ENCODE measurements at regions not wholly inside any gene's neighbourhood (a gene's known extent, or its start where the extent isn't known, plus 50 kb on each side); places are given as distances from the start of the nearest gene placed in this dataset.

DNA sequence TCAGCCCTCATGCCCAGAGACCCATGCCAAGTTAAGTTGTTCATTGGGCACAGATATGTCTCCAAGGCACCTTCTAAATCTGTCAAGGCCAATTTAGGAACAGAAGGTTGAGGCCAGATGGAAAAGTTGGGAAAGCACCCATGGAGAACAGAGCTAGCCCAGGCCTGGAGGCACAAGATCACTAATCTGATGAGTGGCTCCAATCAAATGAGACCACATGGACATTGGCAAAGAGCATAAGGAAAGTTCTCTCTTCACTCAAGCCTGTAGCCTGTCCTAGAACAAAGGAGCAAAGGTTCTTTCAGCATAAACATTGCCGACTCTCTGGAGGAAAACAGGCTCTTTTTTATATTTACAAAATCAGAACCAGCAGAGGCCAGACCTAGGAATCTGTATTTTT, 154.8 kb downstream of the RNF152 start:
- DNase-seq: no peak
- Mint-ChIP-seq H3K27ac (no peak overlapping the region), H3K4me3 (no peak overlapping the region), H3K36me3 (no peaks in the 10 kb centered on the region), H3K27me3 (ENCODE audit: low read depth in 3 of 3) (peaks cover 0 to 8% (median 2%) of the 10 kb centered on the region in 3 donors), H3K4me1 (no peaks in the 10 kb centered on the region), H3K9me3 (peaks cover 0 to 2% (median 0%) of the 10 kb centered on the region in 6 donors)

DNA sequence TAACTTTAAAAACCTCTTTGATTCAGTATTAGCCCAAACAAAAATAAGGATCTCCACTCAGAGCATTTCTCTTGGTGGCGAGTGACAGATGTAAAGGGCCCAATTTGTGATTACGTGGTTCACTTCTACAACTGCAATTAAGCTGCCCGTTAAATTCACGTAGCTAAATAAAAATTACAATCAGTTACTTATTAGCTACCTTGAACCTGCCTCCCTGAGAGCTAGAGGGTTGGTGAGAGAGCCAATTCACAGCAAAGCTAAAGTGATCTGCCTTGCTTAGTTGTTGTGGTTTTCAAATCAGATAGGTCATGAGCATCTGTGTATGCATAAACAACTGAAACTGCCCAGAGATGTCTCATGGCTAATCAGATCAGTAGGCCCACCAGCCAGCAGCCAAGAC, 156.7 kb downstream of the RNF152 start:
- no peak for DNase-seq
- H3K9me3 Mint-ChIP-seq: peaks cover 0 to 1% (median 0%) of the 10 kb centered on the region in 6 donors

DNA sequence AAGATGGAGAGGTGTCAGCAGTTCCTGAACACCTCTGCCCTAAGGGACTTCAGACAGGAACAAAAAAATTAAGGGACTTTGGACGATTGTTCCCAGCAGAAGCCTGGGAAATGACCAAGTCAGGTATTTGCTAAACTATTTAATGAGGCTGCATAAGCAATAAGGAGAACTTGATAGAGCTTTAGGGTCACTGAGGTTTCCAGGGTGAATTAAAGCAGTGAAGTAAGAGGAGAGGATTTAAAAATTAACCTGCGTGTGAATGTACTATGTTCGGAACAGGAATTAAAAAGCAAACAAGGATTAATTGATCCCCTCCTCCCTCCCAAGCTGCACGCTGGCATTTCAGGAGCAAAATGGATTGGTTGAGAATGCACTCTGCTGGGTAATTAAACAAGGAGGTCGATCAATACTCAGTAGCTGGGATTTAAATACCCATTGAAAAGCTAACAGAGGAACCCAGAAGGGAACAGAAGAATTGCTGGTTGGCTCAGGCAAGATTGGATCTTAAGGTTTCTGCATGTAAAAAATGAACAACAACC, 157.2 kb downstream of the RNF152 start:
- H3K4me1 Mint-ChIP-seq: no peaks in the 10 kb centered on the region
- H3K4me3 Mint-ChIP-seq: no peak overlapping the region
- H3K9me3 Mint-ChIP-seq: no peaks in the 10 kb centered on the region
- peaks cover 0 to 8% (median 3%) of the 10 kb centered on the region in 3 donors for H3K27me3 Mint-ChIP-seq (ENCODE audit: low read depth in 3 of 3)
- H3K27ac Mint-ChIP-seq: no peak overlapping the region
- no peak for DNase-seq
- no peaks in the 10 kb centered on the region for H3K36me3 Mint-ChIP-seq

More for the DNA sequence above, 156.7 kb downstream of the RNF152 start:
- no peak overlapping the region for H3K27ac Mint-ChIP-seq
- H3K4me3 Mint-ChIP-seq: no peak overlapping the region
- H3K27me3 Mint-ChIP-seq (ENCODE audit: low read depth in 3 of 3): peaks cover 0 to 8% (median 3%) of the 10 kb centered on the region in 3 donors
- no peaks in the 10 kb centered on the region for H3K4me1 Mint-ChIP-seq
- H3K36me3 Mint-ChIP-seq: no peaks in the 10 kb centered on the region

DNA sequence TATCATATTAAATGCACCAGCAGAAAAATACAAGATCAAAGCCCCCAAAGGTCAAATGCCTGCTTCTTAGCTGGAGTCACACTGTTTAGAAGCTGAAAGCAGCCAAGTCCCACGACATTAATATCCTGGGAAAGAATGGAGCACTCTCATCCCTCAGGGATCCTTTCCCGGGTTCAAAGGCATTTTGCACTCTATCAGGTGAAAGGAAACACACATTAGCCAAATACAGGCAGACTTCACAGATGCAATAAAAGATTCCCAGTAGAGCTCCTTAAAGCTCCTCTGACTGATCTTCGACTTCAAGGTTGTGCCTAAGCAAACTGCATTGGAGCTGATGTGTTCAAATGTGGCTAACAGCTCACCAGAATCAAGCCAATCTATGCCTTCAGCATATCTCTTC, 158.4 kb downstream of the RNF152 start:
- no peak overlapping the region for H3K27ac Mint-ChIP-seq
- no peak for DNase-seq
- H3K4me1 Mint-ChIP-seq: no peaks in the 10 kb centered on the region
- H3K36me3 Mint-ChIP-seq: no peaks in the 10 kb centered on the region
- H3K27me3 Mint-ChIP-seq (ENCODE audit: low read depth in 3 of 3): peaks cover 0 to 6% (median 5%) of the 10 kb centered on the region in 3 donors
- no peak overlapping the region for H3K4me3 Mint-ChIP-seq
- no peaks in the 10 kb centered on the region for H3K9me3 Mint-ChIP-seq

DNA sequence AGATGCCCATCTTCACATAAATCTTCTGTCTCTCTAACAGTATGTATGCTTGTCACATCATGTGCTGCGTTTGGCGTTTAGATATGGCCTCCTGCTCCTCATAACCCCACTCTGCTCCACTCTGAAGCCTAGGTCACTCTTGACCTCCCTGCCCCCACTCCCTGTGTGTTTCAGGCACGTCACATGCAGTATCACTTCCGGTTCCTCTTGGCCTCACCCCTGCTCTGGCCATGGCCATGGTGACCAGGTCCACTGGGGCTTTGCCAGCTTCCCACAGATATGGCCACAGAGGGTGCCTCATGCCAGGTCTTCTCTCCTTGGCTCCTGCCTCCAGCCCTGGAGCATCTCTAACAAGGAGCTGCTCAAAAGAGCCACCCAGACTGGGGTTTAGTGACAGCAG, 160.0 kb downstream of the RNF152 start:
- Mint-ChIP-seq H3K4me3 (no peak overlapping the region), H3K36me3 (no peaks in the 10 kb centered on the region), H3K27me3 (ENCODE audit: low read depth in 3 of 3) (peaks cover 0 to 6% (median 2%) of the 10 kb centered on the region in 3 donors), H3K4me1 (no peaks in the 10 kb centered on the region), H3K27ac (no peak overlapping the region), H3K9me3 (no peaks in the 10 kb centered on the region)
- no peak for DNase-seq

DNA sequence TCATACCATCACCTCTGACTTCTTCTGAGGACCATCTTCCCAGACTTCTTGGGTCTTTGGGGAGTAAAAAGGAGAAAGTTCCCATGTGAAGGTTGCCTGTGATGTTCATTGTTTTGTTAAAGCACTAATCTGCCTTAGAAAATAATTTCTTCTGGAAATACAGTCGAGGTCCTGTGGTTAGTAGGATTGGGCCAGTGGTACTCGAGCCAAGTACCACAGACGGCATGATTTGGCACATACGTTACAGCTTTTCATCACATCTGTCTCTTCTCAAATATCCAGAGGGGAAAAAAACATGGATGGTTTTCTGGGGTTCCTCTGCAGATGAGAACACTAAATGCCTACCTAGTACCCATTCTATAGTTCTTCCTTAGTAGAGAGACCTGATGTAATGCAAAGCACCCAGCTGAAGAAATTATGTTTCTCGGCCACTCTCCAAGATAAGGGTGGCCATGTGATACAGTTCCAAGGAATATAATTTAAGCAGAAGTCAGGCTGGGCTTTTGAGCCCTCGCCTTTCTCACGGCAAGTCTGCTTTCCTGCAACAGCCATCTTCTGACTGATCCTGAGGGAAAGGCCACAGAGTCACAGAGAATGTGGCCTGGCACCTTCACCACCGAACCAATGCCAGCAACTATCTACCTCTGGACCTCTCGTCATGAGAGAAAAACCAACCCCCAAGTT, 161.0 kb downstream of the RNF152 start:
- DNase-seq: no peak
- no peaks in the 10 kb centered on the region for H3K9me3 Mint-ChIP-seq
- H3K4me1 Mint-ChIP-seq: no peaks in the 10 kb centered on the region
- H3K36me3 Mint-ChIP-seq: no peaks in the 10 kb centered on the region
- no peak overlapping the region for H3K27ac Mint-ChIP-seq
- no peak overlapping the region for H3K4me3 Mint-ChIP-seq
- H3K27me3 Mint-ChIP-seq (ENCODE audit: low read depth in 3 of 3): peaks cover 0 to 6% (median 0%) of the 10 kb centered on the region in 3 donors

DNA sequence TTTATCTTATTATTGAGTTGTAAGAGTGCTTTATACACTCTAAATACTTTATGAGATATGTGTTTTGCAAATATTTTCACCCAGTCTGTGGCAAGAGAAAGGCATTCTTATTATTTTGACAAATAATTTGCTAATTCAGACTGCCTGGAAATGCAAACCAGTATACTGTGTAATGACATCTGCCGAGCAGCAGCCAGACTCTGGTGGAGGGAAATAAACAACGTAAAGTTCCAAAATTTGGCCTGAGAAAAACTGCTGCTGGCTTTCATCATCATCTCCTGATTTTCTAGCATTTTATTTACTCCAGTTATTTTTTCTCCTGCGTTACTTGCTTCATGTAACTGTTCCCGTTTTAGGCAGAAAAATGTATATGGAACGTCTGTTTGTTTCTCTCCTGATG, 161.6 kb downstream of the RNF152 start:
- H3K4me3 Mint-ChIP-seq: no peak overlapping the region

DNA sequence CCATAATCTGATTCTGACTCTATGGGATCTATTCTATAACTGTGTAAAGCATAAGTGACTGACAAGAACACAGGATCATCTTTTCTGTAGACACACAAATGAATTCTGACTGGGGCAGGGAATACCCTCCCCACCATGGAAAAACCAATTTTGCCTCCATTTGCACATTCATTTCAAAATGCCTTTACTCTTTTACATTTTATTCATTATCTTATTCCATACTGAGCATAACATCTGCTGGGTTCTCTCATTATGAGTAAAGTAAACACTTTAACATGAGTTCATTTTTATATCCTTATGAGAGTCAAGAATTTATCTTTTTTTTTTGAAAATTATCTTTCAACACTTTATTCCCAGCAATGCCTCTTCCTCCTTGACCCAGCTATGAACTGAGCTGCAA, 163.5 kb downstream of the RNF152 start:
- no peak for DNase-seq
- H3K9me3 Mint-ChIP-seq: no peaks in the 10 kb centered on the region
- no peak overlapping the region for H3K27ac Mint-ChIP-seq
- no peak overlapping the region for H3K4me3 Mint-ChIP-seq
- H3K27me3 Mint-ChIP-seq (ENCODE audit: low read depth in 3 of 3): peaks cover 0 to 6% (median 1%) of the 10 kb centered on the region in 3 donors
- no peaks in the 10 kb centered on the region for H3K36me3 Mint-ChIP-seq
- H3K4me1 Mint-ChIP-seq: no peaks in the 10 kb centered on the region

More for the DNA sequence above, 161.6 kb downstream of the RNF152 start:
- DNase-seq: no peak
- no peak overlapping the region for H3K27ac Mint-ChIP-seq
- no peaks in the 10 kb centered on the region for H3K36me3 Mint-ChIP-seq
- peaks cover 0 to 6% (median 1%) of the 10 kb centered on the region in 3 donors for H3K27me3 Mint-ChIP-seq (ENCODE audit: low read depth in 3 of 3)
- H3K9me3 Mint-ChIP-seq: no peaks in the 10 kb centered on the region
- no peaks in the 10 kb centered on the region for H3K4me1 Mint-ChIP-seq

DNA sequence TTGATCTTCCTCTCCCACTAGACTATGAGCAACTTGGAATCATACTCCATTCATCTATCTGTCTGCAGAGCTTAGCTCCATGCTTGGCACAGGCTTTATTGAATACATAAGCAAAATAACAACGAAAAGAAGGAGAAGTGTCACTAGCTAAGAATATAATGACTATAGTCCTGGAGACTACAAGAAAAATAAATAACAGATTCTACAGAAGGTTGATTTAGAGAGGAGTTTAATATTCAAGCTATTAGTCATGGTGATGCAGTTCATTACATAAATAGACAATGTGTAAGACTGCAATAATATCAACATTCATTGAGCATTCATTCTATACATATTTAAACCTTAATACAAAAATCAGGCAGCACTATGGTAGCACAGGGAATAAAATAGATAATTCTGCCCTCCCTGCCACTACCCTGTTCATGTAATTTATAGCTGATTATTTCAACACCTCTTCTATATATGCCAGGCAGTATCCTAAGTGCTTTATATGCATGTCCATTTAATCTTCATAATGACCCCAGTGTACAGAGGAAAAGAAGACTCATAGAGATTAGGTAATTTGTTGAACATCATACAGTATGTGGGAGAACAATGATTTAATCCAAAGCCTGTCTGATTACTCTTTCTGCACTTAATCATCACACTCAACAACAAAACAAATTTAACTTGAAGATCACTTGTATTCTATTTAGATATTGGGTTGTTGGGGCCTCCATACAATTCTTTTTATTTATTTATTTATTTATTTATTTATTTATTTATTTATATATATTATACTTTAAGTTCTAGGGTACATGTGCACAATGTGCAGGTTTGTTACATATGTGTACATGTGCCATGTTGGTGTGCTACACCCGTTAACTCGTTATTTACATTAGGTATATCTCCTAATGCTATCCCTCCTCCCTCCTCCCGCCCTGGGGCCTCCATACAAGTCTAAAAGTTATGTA, 165.3 kb downstream of the RNF152 start:
- DNase-seq: no peak
- H3K9me3 Mint-ChIP-seq: no peaks in the 10 kb centered on the region
- H3K27ac Mint-ChIP-seq: no peak overlapping the region
- H3K27me3 Mint-ChIP-seq (ENCODE audit: low read depth in 3 of 3): peaks cover 0 to 6% (median 1%) of the 10 kb centered on the region in 3 donors
- H3K4me1 Mint-ChIP-seq: no peaks in the 10 kb centered on the region
- H3K36me3 Mint-ChIP-seq: no peaks in the 10 kb centered on the region
- no peak overlapping the region for H3K4me3 Mint-ChIP-seq

DNA sequence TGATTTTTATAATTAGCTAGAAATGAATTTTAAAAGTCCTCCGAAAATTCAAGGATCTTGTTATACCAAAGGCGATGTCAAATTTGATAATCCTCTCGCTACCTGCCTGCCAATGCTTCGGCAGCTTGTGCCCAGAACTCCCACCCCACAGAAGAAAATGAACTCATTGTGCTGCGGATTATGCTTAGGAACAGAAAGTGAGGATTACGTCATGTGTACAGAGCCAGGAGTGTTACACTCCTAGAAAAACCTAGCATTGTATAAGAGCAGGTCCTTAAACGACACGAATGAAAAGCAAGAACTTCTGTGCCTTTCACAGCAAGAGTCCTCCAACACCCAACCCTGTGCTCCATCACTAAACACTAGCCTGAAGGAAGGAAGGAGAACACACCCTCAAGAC, 168.3 kb downstream of the RNF152 start:
- Mint-ChIP-seq H3K27me3 (ENCODE audit: low read depth in 3 of 3) (peaks cover 0 to 7% (median 0%) of the 10 kb centered on the region in 3 donors), H3K36me3 (no peaks in the 10 kb centered on the region), H3K9me3 (no peaks in the 10 kb centered on the region), H3K4me3 (no peak overlapping the region), H3K27ac (no peak overlapping the region), H3K4me1 (no peaks in the 10 kb centered on the region)
- DNase-seq: no peak

DNA sequence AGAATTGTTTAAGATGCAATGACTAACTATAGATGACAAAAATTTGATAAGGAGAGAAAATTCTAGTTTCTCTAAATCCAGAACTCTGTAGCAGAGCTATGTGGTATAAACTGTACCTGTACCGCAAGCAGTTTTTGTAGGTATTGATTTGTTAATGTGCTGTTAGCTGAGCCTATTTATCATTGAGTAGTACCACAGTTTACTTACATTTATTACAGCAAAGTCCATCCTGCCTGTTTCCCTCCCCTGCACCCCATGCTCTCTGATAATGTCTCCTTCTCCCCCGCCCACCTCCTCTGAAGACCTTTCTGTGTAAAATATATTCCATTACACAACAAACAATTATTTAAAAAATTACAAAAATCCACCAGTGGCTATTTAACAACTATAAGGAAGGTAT, 170.6 kb downstream of the RNF152 start:
- Mint-ChIP-seq H3K9me3 (no peaks in the 10 kb centered on the region), H3K27me3 (ENCODE audit: low read depth in 3 of 3) (peaks cover 0 to 7% (median 0%) of the 10 kb centered on the region in 3 donors), H3K36me3 (no peaks in the 10 kb centered on the region), H3K4me3 (no peak overlapping the region), H3K27ac (no peak overlapping the region), H3K4me1 (no peaks in the 10 kb centered on the region)
- DNase-seq: no peak

DNA sequence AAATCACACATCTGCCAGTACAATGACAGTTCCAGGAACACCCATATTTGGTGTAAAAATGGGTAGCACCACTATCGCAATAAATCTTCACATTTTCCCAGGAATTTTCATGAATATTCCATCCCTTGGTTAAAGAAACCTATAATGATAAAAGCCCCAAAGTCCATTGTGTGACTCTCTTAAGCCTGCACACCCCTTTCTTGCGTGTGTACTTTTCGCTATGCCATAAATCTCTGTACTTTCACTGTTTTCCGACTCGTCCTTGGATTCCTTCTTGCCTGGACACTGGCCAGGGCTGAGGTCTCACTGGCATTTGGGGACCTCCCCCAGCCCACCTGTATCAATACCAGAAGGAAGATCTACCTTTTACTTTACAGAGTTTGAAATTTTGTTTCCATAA, 172.3 kb downstream of the RNF152 start:
- H3K4me3 Mint-ChIP-seq: no peak overlapping the region

DNA sequence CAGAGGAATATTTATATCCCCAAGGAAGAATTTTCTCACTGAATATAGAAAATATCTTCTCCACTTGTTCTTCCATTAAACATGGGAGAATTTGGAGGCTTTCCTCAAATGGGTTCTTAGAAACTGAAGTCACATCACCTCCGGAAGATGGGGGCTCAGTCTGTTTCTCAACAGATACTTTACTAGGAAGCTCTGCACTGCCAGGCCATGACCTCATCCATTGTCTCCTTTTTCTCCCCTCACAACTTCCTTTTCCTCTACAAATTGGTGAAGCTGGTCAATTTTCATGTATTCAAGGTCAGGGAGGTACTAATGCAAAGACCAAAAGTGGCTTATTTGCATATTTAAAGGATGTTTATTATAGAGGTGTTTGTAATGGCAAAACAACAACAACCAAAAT, 173.1 kb downstream of the RNF152 start:
- no peak overlapping the region for H3K27ac Mint-ChIP-seq
- no peaks in the 10 kb centered on the region for H3K9me3 Mint-ChIP-seq
- H3K4me3 Mint-ChIP-seq: no peak overlapping the region
- no peaks in the 10 kb centered on the region for H3K36me3 Mint-ChIP-seq
- H3K27me3 Mint-ChIP-seq (ENCODE audit: low read depth in 3 of 3): peaks cover 0 to 6% (median 4%) of the 10 kb centered on the region in 3 donors
- DNase-seq: no peak
- no peaks in the 10 kb centered on the region for H3K4me1 Mint-ChIP-seq

More for the DNA sequence above, 172.3 kb downstream of the RNF152 start:
- H3K27me3 Mint-ChIP-seq (ENCODE audit: low read depth in 3 of 3): peaks cover 0 to 6% (median 0%) of the 10 kb centered on the region in 3 donors
- no peak for DNase-seq
- no peaks in the 10 kb centered on the region for H3K4me1 Mint-ChIP-seq
- H3K27ac Mint-ChIP-seq: no peak overlapping the region
- no peaks in the 10 kb centered on the region for H3K36me3 Mint-ChIP-seq
- H3K9me3 Mint-ChIP-seq: no peaks in the 10 kb centered on the region

DNA sequence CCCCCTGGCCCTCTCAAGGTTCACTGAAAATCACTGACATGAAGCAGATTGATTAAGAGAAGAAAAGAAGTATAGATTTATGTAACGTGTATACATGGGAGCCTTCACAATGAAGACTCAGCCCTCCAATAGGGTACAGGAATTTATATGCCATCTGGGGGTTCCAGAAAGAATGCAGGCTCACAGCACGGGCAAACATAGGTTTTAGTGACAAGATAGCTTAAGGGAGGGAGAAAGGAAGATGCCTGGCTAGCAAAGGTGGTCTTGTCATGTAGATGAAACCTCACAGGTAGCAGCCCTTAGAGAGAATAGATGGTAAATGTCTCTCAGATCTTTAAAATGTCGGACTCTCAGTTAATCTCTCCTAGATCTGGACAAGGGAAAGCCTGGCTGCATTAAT, 173.9 kb downstream of the RNF152 start:
- no peaks in the 10 kb centered on the region for H3K9me3 Mint-ChIP-seq
- no peaks in the 10 kb centered on the region for H3K4me1 Mint-ChIP-seq
- H3K27ac Mint-ChIP-seq: no peak overlapping the region
- no peak overlapping the region for H3K4me3 Mint-ChIP-seq
- H3K27me3 Mint-ChIP-seq (ENCODE audit: low read depth in 3 of 3): peaks cover 0 to 6% (median 4%) of the 10 kb centered on the region in 3 donors
- DNase-seq: no peak
- H3K36me3 Mint-ChIP-seq: no peaks in the 10 kb centered on the region

All from immature natural killer cell (primary cell).